ENCODE measurements at regions not wholly inside any gene's neighbourhood (a gene's known extent, or its start where the extent isn't known, plus 50 kb on each side); places are given as distances from the start of the nearest gene placed in this dataset.
A peak's percentile ranks its signal among the peaks of the same experiment; 100 is the strongest.
"Not testable (repeated sequence)": the region's sequence is repeated elsewhere in the genome, so short reads cannot be mapped to it uniquely, and the experiment has no call there.

GRCh38 chr16:17571499-17572093 lies 100.8 kb upstream of the XYLT1 start:
- DNase-seq = peak; percentile 76

- no peak for DNase-seq
Measured at GRCh38 chr16:17568239-17568638, 97.5 kb upstream of the XYLT1 start.

GRCh38 chr16:17567455-17567854 lies 96.7 kb upstream of the XYLT1 start:
- no peak for DNase-seq

GRCh38 chr16:17566656-17567450 lies 96.1 kb upstream of the XYLT1 start:
- DNase-seq = no peak

GRCh38 chr16:17566075-17566474 lies 95.3 kb upstream of the XYLT1 start:
- no peak for DNase-seq

- DNase-seq = no peak
Measured at GRCh38 chr16:17565605-17566004, 94.8 kb upstream of the XYLT1 start.

- DNase-seq = no peak
Measured at GRCh38 chr16:17564856-17565255, 94.1 kb upstream of the XYLT1 start.

GRCh38 chr16:17563323-17564091 lies 92.7 kb upstream of the XYLT1 start:
- DNase-seq = no peak

- no peak for DNase-seq
Measured at GRCh38 chr16:17561056-17561455, 90.3 kb upstream of the XYLT1 start.

GRCh38 chr16:17560548-17560947 lies 89.8 kb upstream of the XYLT1 start:
- DNase-seq = no peak

- DNase-seq = no peak
Measured at GRCh38 chr16:17559394-17559793, 88.6 kb upstream of the XYLT1 start.

- no peak for DNase-seq
Measured at GRCh38 chr16:17557949-17558348, 87.2 kb upstream of the XYLT1 start.

GRCh38 chr16:17557480-17557879 lies 86.7 kb upstream of the XYLT1 start:
- DNase-seq = no peak

GRCh38 chr16:17556276-17557052 lies 85.7 kb upstream of the XYLT1 start:
- DNase-seq = peak; percentile 68

GRCh38 chr16:17555176-17555575 lies 84.4 kb upstream of the XYLT1 start:
- DNase-seq = no peak

- DNase-seq = no peak
Measured at GRCh38 chr16:17552351-17552750, 81.6 kb upstream of the XYLT1 start.

GRCh38 chr16:17551682-17552081 lies 80.9 kb upstream of the XYLT1 start:
- not testable (repeated sequence) for DNase-seq

- no peak for DNase-seq
Measured at GRCh38 chr16:17548825-17549224, 78.1 kb upstream of the XYLT1 start.

- DNase-seq = no peak
Measured at GRCh38 chr16:17544785-17545184, 74.0 kb upstream of the XYLT1 start.

- no peak for DNase-seq
Measured at GRCh38 chr16:17544304-17544703, 73.5 kb upstream of the XYLT1 start.

- DNase-seq = no peak
Measured at GRCh38 chr16:17543073-17543472, 72.3 kb upstream of the XYLT1 start.

GRCh38 chr16:17541324-17541723 lies 70.6 kb upstream of the XYLT1 start:
- no peak for DNase-seq

GRCh38 chr16:17538927-17539326 lies 68.2 kb upstream of the XYLT1 start:
- no peak for DNase-seq

Data from islet precursor cell (in vitro differentiated cells).